Stimulated activated CD8-positive, alpha-beta memory T cell treated with anti-CD3 and anti-CD28 coated beads, Interleukin-4, amount 100 ng/mL, for 24 hours (primary cell): ENCODE measurements at regions not wholly inside any gene's neighbourhood (a gene's known extent, or its start where the extent isn't known, plus 50 kb on each side); places are given as distances from the start of the nearest gene placed in this dataset.

ENCODE experiments used
- DNase-seq: peaks from one replicate; pipeline ENCODE4 v3.0.0-alpha.2; 2020; ENCODE audit warnings: low read depth

DNA sequence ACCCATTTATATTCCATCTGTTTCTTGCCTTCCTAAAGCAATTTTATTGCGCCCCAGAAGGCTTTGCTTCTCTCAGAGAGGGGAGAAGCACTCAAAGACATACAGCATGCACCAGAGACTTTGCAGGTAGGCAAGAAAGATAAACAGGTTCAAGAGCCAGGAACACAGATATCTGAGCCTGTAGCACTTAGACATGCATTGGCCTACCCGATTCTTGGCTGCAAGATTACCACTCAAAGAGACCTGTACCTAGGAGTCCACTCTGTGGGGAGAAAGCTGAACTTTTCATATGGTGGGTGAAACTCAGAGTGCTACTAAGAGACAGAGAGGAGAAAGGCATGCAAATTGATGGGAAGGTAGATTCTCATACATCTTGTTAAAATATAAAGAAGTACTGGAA lies 609.4 kb upstream of the PKN2 start:
- no peak for DNase-seq

DNA sequence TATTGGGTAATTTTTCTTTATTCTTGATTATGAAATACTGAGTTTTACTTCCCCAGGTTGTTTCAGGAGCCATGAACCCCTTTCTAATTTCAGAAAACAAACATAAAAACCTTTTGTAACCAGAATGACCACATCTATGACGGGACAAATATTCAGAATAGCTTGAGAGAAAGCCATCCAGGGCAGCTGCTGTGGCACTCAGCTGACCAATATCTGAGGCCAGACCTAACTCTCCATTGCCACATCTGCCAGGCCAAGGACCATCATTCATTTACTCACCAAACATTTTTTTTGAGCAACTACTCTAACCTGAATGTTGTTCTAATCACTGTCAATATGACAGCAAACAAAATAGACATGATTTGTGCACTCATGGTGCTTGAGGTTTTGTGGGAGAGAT lies 608.3 kb upstream of the PKN2 start:
- DNase-seq, result no peak

- DNase-seq, result no peak
These were observed 605.0 kb upstream of the PKN2 start for GRCh38 chr1:88079036-88079435.

GRCh38 chr1:88080875-88081274 lies 603.2 kb upstream of the PKN2 start:
- no peak for DNase-seq

GRCh38 chr1:88088481-88088880 lies 595.6 kb upstream of the PKN2 start:
- DNase-seq, result no peak

DNA sequence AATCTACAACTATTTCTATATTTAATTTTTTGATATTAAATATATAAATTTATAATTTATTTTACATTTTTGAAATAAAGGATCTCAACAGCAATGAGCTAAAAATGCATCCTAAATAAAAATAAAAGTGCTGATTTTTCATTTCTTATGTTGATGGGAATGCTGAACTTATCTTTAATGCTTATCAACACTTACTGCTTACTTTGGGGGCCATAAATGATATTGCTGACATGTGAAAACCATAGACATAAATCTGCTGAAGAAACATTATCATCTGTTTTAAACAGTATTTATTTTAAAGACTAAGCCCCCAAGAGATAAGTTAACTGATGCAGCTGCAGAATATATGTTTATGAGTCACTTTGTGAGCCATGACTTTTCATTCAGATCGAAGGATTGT lies 594.1 kb upstream of the PKN2 start:
- no peak for DNase-seq

GRCh38 chr1:88098881-88099280 lies 585.2 kb upstream of the PKN2 start:
- no peak for DNase-seq

DNA sequence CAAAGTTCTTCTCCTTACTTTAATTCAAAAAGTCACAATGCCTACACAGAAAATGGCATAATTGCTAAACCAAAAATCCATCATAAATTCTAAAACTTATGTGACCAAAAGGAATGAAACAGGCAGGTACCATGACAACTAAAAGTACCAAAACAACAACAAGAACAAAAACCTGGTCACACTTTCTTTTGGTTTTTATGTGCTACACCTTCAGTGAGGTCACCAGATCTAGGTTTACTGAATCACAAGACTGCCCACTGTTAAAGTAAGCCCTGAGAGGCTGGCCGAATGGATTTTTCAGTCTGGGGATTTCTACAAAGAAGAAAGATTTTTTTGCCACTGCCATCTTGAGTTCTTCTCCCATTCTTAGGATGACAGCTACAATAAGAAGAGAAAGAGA lies 583.0 kb upstream of the PKN2 start:
- no peak for DNase-seq

DNA sequence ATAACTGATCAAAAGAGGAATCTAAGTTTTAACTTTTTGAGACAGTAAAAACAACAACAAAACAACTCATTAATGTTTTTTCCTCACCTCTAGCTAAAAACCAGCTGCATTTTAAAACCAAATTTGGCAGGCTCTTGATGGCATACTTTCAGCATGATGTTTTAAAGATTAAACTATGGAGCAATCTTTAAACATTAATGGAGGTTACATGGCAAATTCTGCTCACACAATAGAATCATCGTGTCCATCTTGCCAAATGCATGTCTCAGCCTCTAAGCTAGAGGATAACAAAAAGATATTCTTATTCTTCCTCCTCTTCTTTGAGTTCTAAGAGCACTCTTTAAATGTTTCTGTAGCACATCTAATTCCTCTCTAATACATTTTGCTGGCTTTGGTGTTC lies 579.8 kb upstream of the PKN2 start:
- DNase-seq, result no peak

DNA sequence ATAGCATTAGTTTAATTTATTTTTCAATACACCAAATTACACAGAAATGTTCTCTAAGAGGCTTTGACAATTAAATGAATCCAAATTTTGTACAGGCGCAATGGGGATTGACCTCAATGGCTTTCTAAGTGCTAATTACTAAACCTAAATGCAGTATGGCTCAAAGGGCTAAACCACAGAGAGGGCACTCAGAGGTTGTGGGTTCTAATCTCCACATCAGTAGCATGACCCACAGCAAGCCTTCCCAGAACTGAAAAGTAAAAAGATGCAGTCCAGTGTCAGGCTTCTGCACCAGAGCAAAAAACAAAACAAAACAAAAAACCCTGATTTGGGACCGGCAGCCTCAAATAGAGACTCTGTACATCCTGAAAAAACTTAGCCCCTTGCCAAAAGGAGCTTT lies 579.2 kb upstream of the PKN2 start:
- DNase-seq, result no peak

GRCh38 chr1:88111816-88112215 lies 572.3 kb upstream of the PKN2 start:
- DNase-seq, result no peak

- no peak for DNase-seq
These were observed 566.5 kb upstream of the PKN2 start for GRCh38 chr1:88117597-88117996.

GRCh38 chr1:88118176-88118845 lies 565.8 kb upstream of the PKN2 start:
- DNase-seq, result no peak

DNA sequence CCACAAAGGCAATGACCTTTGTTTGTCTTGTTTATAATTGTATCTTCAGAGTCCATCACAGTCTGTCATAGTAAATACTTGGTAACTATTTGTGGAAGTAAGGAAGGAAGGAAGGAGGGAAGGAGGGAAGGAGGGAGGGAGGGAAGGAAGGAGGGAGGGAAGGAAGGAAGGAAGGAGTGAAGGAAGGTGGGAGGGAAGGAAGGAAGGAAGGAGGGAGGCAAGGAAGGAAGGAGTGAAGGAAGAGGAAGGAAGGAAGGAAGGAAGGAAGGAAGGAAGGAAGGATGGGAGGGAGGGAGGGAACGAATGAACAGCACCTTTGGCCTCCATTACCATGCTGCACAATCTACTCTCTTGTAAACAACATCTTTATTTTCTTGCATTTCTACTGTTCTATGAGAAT lies 559.5 kb upstream of the PKN2 start:
- DNase-seq, result no peak

DNA sequence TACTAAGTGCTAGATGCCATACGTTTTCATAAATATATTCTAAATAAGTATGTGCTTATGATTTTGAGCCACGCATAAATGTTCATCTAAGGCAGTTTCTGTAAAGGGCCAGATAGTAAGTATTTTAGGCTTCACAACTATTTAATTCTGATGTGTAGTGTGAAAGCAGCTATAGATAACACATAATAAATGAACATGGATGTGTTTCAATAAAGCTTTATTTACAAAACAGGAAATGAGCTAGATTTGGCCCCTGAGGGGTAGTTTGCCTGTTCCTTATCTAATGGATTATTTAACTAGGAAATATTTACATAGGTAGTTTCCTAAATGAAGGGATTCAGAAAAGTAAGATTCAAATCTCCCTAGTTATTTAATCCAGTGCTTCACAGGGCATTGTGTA lies 557.6 kb upstream of the PKN2 start:
- no peak for DNase-seq

DNA sequence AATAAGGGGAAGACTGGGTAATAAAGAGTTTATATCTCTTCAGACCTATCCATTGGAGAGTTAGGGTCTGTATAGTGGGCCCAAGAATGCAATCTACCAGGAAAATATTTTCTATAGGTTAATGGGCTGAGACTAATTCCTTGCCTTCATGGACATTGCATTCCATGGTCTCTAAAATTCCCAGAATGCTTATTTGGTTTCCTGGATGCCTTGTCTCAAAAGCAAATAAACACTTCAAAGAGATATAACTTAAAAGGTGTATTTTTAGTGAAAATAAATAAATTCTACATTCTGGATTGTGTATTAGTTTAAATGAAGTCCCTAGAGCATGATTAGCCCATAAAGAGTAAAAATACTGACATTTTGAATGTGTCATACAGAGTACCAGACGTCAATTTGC lies 550.1 kb upstream of the PKN2 start:
- no peak for DNase-seq

DNA sequence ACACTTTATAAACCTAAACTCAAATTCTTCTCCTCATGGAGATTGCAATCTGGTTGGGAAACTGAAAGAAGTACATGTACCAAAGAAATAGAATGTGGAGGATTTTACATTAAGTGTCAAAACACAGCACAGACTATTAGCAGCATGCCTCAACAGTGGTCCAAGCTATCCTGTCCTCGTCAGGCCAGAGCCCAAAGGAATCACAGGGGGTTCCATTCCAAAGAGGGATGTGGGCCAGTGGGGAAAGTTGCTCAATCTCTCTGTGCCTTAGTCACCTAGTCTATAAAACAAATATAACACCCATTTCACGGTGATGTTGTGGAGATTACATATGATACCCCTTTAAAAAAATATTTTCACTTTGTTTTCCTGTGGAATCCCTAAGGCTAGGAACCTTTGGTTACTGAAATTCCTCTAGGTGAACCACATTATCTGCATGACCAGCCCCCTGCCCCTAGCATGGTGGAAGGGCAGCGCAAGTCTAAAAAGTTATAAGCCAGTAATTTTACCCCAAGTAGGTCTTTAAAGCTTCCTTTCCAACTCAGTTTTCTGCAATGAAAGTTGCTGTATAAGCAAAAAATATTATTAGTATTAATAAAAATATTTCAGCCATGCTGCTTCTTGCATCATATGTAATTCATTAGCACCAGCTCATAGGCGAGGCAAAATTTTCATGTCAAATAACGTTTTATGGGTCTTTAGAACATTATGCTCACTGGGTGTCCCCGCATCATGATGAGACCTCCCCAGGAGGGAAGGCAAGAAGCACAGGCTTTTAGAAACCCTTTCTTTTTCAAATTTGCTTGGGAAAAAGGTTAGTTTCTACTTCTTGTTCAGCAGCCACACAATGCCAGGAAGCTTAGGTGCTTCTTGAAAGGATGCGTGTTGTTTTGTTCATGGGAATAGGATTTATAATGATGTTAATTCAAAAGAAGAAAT lies 548.8 kb upstream of the PKN2 start:
- DNase-seq, result no peak

GRCh38 chr1:88139633-88140032 lies 544.4 kb upstream of the PKN2 start:
- no peak for DNase-seq

DNA sequence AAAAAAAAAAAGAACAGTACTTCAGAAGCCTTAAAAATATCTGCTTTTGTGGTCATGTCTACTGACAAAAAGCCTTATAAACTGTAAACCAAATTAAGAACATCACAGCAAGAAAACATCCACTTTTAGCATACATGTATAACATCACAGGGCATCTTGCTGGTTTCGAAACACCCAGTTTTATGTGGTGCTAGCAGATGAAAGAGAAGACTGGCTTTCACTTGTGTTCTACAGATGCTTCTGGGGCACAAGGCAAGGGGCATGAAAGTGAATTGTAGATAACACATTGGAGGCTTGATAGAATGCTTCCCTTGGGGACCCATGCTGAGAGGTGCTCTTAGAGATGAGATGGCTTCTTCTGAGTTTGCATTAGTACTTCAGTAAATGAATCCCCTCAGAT lies 543.7 kb upstream of the PKN2 start:
- DNase-seq, result no peak

DNA sequence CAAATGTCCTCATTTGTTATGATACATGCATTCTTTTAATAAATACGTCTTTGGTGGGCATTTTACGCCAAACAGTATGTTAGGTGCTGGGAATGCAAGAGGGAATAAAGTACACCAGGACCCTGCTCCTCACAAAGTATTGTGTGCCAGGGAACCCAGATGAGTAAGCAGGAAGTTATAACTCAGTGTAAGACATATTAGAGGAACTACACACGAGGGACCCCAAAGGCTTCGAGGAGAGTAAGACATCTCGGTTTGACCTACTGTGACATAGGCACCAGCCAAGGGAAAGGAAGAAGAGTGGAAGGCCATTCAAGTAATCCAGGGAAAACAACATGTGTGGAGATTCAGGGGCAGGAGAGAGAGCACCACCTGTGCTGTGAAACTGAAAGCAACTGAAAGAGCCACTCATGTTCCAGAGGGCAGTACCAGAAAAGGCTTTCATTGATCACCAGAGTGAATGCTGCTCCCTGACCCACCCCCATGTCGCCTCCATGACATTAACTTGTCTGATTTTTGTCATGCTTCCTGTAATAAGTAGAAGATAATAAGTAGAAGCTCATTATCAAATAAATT lies 542.5 kb upstream of the PKN2 start:
- no peak for DNase-seq

DNA sequence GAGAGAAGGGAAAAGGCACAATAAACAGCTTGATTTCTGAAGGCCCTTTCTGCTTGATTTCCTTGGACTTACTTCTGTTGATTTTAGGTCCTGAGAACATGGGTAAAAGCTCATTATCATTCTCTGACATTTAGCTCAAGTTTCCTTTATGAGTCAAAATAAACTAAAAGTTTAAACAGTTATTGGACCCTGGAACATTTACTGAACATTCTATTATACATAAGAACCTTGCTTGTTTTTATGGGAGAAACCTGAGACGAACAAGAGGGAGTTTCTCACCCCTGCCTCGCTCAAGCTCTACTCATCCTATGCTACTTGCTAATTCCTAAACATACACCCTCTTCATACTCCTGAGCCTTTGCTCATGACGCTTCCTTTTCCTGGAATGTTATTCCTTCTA lies 538.3 kb upstream of the PKN2 start:
- no peak for DNase-seq

- no peak for DNase-seq
These were observed 534.4 kb upstream of the PKN2 start for GRCh38 chr1:88149686-88150085.

- no peak for DNase-seq
These were observed 533.7 kb upstream of the PKN2 start for GRCh38 chr1:88150330-88150729.
